ENCODE measurements at regions not wholly inside any gene's neighbourhood (a gene's known extent, or its start where the extent isn't known, plus 50 kb on each side); places are given as distances from the start of the nearest gene placed in this dataset.

DNA sequence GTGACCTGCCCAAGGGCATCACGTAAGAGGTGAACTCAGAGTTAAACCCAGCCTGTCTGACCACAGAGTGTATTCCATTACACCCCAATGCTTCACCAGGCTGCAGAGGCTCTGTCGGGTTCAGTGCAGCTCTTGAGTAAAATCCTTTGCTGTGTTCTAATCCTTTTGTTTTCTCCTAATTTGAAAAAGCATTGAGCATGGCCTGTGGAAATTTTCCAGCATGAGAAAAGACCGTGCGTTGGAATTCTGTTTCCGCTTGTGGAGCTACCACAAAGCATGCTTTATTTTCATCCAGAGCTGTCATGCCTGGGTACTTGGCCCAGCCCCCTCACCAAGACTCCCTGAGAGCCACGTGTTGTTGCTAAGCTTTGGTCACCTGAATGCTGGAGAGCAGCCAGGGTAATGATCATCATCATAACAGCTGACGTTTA lies 317.6 kb downstream of the PRDM2 start:
- DNase-seq (ENCODE audit: low spot score): no peak
- in situ Hi-C loops (cut with HindIII; ENCODE audit: low sequenced_read_pairs): no loop called here

DNA sequence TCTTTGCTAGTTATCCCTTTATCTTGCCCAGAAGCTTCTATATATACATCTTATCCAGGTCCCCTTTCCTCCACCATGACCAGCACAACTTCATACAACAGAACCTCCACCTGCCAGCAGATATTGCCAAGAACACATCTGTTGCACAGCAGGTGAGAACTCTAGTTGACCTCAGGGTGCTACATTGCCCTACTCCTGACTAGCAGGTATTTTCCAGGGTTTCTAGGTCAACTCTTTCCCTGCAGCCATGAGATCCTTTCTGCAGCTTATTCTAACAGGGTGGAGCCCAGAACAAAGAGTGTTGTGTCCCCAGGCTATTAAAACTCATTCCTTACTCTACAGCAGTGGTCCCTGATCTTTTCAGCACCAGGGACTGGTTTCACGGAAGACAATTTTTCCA lies 319.5 kb downstream of the PRDM2 start:
- no peak for DNase-seq (ENCODE audit: low spot score)
- in situ Hi-C loops (cut with HindIII; ENCODE audit: low sequenced_read_pairs): no loop called here

DNA sequence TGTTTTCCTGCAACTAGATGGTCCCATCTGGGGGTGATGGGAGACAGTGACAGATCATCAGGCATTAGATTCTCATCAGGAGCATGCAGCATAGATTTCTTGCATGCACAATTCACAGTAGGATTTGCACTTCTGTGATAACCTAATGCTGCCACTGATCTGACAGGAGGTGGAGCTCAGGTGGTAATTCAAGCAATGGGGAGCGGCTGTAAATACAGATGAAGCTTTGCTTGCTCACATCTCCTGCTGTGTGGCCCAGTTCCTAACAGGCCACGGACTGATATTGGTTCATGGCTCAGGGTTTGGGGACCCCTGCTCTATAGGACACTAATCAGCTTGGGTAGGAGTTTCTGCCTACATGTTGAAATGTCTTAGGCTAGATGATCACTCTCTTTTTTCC lies 320.0 kb downstream of the PRDM2 start:
- DNase-seq (ENCODE audit: low spot score): no peak
- in situ Hi-C loops (cut with HindIII; ENCODE audit: low sequenced_read_pairs): no loop called here

DNA sequence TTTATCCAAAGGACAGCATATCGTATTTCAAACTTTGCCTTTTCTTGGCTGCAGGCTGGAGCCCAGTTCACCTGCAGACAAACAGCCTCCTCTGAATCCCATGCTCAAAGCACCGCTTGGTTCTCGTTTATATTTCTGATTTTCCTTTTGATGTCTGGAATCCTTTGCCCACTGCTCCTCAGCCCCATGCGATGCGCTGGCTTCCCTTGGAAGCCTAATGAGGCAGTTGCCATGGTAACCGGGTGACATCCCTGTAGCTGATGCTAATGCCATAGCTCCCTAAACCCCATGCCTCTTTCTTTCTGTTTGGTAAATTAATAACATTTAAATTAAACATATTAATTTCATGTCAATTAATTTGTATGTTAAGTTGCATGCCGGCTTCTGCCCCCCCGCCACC lies 327.1 kb downstream of the PRDM2 start:
- peak; percentile 90 for DNase-seq (ENCODE audit: low spot score)
- in situ Hi-C loops (cut with HindIII; ENCODE audit: low sequenced_read_pairs): no loop called here

DNA sequence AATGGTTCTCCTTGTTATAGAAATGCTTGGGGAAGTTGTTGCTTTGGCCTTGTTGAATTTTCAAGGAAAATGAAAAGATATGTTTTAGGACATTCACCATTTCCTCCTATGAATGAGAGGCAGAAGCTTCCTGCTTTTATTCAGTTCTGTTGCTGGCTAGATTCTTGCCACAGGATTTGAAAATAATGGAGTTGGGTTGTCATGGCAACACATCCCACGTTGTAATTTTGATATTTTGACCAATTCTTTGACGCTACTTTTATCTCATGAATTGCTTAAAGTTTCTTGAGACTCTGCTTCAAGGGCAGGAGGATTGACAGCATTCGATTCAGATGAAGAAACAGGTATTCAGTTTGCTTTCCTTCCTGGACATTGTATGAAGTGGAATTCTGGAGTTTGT lies 331.5 kb downstream of the PRDM2 start:
- in situ Hi-C loops (cut with HindIII; ENCODE audit: low sequenced_read_pairs): no loop called here
- DNase-seq (ENCODE audit: low spot score): no peak

DNA sequence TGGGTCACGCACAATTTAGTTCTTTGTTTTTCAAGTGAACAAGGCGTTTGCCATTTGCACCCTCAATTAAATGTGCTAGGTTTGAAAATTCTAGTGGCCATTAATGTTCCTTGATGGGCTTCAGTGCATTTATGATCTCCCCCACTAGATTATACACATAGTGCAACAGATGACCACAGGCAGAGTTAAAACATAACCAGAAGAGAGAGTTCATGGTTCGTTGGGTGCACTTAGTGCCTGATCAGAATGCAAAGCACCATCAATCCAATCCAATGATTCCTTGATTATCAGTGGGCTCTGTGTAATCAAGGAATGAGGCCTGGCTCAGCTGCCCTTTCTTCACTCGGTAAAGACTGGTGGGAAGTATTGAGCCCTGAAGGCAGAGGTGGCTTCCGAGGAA lies 334.5 kb downstream of the PRDM2 start:
- in situ Hi-C loops (cut with HindIII; ENCODE audit: low sequenced_read_pairs): no loop called here
- DNase-seq (ENCODE audit: low spot score): no peak

DNA sequence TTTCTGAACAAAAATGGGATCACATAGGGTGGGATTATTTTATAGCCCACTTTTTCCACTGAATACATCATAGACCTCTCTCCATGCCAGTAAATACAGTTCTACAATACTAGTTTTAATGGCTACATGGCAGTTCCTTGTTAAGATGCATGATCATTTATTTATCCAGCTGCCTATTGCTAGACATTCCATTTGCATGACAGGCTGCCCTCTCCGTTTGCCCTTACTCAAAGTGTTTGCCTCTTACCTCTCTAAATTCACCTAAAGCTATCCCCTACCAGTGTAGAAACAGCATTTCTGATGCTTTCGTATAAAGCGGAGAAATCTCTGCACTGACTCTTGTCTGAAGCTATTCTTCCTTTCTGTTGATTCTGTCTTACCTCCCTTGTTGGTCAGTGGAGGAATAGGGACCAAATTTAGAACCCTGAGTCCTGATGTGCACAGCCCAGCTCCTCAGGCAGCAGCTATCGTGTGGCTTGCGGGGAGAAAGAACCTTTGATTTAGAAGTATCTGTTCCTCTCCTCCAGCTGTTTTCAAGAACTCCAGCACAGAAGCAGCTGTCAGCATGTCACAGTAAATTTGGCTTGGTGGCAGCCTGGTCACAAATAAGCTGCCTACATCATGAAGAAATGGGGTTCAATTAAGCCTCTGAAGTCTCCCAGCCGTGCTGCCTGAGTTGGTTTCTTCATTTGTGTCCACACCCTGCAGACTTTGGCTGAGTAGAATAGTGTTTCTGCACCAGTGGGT lies 337.3 kb downstream of the PRDM2 start:
- in situ Hi-C loops (cut with HindIII; ENCODE audit: low sequenced_read_pairs): no loop called here
- no peak for DNase-seq (ENCODE audit: low spot score)

DNA sequence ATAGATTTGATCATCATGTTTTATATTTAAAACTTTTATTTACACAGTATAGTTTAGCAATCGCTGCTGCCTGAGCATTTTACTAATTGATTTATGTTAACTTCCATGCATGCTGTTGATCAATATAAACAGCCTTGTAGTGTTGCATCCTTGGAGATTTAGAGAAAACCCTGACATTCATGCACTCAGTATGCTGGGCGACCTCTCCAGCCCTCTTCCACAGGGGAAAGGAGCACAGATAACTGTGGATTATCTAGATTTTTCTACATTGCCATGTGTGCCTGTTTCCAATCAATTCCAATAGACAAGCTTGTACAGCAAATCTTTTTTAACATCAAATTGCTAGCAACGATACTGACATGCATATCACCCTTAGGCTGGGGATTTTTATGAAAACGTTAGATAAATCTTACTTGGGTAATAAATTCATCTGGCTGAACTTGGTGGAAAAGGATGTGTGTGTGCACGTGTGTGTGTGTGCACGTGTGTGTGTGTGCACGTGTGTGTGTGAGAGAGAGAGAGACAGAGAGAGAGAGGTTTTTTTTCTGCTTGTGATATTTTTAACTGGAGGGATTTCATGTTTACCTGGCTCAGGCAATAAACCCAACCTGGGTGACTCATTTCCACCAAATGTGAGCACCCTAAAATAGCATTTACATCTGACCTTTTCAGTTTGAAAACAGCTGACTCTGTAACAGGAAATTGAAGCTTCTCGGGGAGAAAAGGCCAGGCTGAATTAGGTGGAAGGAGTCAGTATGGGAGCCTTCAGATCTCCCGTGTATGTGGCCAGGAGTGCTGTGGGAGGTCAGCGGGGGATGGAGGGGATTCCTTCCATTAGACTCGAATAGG lies 339.8 kb downstream of the PRDM2 start:
- in situ Hi-C loops (cut with HindIII; ENCODE audit: low sequenced_read_pairs): no loop called here
- peak; percentile 53 for DNase-seq (ENCODE audit: low spot score)

DNA sequence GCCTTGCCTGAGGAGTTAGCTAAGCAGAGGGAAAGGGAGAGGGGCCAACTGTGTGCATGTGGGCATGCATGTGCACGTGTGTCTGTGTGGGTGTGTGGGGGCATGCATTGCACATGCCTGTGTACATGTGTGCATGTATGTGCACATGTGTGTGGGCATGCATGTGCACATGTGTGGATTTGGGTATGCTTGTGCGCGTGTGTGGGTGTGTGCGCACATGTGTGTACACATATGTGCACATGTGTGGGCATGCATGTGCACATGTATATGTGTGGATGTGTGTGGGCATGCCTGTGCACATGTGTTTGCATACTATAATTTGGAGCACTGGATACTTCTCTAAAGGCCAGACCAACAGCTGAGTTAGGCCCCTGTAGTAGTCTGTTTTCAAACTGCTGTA lies 350.0 kb downstream of the PRDM2 start:
- no peak for DNase-seq (ENCODE audit: low spot score)
- in situ Hi-C loops (cut with HindIII; ENCODE audit: low sequenced_read_pairs): no loop called here

DNA sequence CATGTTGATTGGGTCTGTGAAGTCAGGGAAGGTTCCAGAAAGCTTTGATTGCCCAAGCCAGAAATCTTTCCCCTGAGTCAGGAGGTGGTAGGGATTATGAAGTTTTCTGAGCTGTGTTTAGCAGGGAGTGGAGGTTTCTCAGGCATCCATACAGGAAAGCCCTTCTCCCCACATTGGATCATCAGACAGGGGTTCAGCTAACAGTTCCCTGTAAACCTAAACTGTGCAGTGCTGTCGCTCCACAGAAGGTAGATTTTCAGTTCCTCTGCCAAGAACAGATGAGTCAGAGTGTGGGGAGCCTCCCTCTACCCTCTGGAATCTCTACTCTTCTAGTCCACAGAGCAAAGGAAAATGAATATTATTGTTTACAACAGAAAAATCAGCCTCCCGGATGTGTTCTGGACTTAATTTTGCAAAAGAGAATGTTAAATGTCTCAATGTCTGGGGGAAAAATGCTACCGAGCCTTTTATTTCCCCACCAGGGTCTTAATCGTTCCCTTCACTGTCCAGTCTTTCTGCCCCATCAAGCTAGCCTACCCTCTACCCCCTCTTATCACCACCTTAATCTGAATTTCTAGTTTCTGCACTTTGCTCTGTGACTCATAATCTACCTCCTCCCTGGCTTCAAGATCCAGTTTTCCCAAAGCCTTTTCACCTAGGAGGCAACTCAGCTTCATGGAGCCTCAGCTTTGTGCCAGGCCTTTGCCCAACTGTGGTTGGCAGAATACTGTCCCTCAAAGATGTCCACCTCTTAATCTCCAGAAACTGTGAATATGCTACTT lies 355.6 kb downstream of the PRDM2 start:
- in situ Hi-C loops (cut with HindIII; ENCODE audit: low sequenced_read_pairs): no loop called here
- no peak for DNase-seq (ENCODE audit: low spot score)

DNA sequence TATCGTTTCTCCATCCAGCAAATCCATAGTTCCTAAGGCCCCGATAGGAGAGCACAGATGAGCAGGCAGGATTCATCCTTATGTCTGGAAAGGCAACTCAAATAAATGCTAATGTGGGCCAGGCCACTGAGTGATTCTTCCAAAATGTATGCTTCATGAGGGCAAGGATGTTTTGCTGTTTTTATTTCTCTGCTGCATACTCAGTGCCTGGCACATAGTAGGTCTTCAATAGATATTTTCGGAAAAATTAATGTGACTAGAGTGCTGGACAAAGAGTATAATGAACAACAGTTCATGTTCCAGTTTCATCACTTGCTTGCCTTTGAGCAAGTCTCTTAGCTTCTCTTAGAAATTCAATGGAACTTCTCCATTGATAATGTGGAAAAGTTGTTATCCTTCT lies 357.7 kb downstream of the PRDM2 start:
- no peak for DNase-seq (ENCODE audit: low spot score)
- in situ Hi-C loops (cut with HindIII; ENCODE audit: low sequenced_read_pairs): no loop called here

DNA sequence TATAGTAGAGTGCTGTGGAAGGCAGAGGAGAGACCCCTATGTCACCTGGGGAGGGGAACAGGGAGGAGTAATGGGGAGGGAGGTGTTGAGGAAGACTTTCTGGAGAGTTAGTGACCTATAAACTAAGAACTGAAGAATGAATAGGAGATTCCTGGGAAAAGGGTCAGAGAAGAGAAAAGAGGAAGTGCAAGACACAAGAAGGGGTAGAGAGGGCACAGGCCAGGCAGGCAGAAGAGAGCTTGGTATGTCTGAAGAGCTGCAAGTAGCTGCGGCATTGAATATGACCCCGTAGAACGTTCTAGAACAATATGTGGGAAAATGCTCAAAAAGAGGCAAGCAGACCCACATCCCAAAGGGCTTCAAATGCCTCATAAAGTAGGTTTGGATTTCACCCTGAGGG lies 361.2 kb downstream of the PRDM2 start:
- in situ Hi-C loops (cut with HindIII; ENCODE audit: low sequenced_read_pairs): no loop called here
- DNase-seq (ENCODE audit: low spot score): no peak

DNA sequence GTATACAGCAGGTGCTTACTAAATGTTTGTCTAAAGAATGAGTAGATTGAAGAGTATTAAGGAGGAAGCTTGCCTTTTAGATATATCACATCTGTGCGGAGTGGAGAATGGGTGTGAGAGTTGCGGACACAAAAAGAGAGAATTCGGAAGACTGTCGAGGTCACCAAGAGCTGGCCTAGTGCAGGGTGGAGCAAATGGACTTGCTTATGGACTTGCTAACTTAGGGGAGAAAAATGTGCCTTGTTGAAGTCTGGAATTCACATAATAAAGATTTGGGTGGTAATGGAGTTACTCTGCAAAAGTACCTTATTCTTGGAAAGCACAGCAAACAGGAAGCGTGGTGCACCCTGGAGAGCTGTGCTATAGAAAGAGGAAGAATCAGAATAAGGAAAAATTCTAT lies 361.7 kb downstream of the PRDM2 start:
- in situ Hi-C loops (cut with HindIII; ENCODE audit: low sequenced_read_pairs): no loop called here
- no peak for DNase-seq (ENCODE audit: low spot score)

DNA sequence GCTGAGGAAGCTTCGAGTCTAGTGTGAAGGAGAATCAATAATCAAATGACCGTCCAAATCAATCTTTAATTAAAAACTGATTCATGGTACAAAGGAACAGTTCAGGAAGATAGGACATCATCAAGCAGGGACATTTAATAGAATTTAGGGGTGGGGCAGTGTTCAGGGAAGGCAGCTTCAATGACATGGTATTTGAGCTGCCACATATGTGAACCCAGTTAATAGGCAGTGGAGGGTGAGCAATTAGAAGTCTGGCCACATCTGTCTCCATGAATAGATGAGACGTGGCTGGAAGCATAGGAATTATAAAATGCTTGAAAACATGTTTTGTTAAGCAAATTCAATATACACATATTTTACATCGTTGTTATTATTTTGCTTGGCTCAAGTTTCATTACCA lies 362.7 kb downstream of the PRDM2 start:
- in situ Hi-C loops (cut with HindIII; ENCODE audit: low sequenced_read_pairs): no loop called here
- no peak for DNase-seq (ENCODE audit: low spot score)

DNA sequence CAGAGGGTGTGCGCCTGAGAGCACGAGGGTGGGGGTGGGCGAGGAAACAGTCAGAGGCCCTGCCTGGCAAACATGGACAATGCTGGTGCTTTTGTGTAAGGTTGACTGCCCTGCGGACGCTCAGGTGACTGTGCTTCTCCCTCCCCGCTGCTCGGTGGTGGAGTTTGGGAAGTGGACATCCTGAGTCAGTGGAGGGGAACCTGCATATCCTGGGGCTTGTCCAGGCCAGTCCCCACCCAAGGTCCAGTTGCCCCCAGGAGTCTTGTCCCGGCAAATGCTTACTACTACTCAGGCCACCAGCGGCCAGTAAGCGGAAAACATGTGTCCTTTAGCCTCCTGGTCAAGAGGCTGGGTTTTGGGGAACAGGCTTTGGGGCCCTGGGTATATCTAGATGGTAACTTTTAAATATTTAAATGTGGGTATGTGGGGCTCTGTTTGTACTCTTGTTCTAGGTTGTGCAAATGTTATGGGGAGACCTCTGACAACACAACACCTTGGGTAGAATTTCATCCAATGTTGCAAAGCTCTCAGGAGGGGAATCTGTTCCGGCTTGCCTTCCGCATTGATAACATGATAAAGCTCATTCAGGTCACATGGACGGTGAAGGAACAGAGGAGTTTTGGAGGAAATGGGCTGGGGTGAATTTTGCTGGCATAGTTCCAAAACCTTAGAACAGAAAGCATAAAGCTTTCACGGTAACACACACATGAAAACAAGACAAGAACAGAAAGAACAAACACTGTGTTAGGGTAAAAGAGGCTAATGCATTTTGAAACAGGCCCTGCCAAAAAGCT lies 364.9 kb downstream of the PRDM2 start:
- no peak for DNase-seq (ENCODE audit: low spot score)
- in situ Hi-C loops (cut with HindIII; ENCODE audit: low sequenced_read_pairs): no loop called here

DNA sequence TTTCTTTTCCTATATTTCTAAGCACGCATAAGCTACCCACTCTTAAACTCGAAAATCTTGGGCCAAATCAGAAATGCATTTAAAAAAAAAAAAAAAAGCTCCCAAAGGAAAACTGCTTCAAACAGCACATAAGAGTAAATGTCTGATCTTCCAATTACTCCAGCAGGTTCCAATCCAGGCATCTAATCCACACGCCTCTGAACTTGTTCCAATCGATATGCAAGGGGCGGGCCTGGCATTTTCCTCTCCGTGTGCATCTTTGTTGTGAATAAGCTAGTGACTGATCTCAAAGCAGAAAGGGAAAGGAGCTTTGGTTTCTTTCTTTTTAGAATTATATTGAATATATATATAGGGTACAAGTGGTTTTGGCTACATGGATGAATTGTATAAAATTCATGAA lies 365.5 kb downstream of the PRDM2 start:
- DNase-seq (ENCODE audit: low spot score): no peak
- in situ Hi-C loops (cut with HindIII; ENCODE audit: low sequenced_read_pairs): no loop called here

DNA sequence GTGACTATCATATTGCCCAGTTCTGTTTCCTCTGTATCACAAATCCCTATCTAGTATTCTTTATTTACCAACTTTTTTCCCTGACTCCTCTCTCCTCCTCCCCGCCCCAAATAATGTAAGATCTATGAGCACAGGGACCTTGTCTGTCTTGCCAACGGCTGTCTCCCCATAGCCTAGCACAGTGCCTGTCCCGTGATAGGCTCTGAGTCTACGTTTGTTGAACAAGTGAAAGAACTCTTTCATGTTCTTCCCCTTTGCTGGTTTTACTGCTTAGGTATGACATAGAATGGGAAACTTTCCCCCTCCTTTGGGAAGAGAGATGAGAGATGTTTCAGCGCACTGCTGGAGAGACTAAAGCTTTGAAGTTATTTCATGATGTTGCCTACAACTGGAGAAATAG lies 367.0 kb downstream of the PRDM2 start:
- in situ Hi-C loops (cut with HindIII; ENCODE audit: low sequenced_read_pairs): no loop called here
- no peak for DNase-seq (ENCODE audit: low spot score)

DNA sequence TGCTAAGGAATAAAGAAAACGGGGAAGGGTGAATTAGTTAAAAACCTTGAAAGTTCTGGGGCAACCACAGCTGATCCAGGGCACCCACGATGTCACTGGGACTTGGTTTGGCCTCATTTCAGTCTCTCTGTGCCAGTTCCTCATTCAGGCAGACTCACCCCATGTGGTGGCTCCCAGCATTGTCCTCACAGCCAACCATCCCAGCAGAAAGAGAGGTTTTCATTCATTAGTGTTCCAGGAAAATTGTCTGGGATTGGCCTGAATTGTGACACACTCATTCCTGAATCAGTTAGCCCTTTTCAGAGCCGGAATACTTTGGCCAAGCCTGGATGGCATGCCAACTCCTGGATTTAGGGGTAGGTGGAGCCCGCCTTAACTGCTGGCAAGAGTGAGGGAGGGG lies 367.7 kb downstream of the PRDM2 start:
- peak; percentile 52 for DNase-seq (ENCODE audit: low spot score)
- in situ Hi-C loops (cut with HindIII; ENCODE audit: low sequenced_read_pairs): no loop called here

DNA sequence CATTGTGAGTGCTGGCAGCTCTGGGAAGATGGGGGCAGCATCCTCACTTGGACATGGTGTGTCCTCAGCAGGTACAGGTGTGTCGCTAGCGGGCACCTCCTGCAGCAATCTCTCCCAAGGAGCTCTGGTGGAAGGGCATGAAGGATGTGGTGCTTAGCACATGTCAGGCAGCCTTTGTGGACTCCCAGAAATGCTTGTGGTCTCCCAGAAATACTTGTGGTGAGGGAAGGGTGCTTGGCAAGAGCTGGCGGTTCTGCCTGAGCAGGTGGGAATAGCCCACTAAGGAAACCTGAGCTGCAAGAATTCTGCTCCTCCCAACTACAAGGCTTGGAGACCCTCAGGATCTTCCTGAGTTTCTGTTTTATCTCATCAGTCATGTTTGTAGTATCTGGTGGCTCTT lies 371.6 kb downstream of the PRDM2 start:
- in situ Hi-C loops (cut with HindIII; ENCODE audit: low sequenced_read_pairs): no loop called here
- no peak for DNase-seq (ENCODE audit: low spot score)

Measured in G401 (cell line).